HepG2 (cell line): ENCODE measurements at regions not wholly inside any gene's neighbourhood (a gene's known extent, or its start where the extent isn't known, plus 50 kb on each side); places are given as distances from the start of the nearest gene placed in this dataset.

Experiments used
- AHR ChIP-seq: IDR thresholded peaks from 2 replicates; pipeline ENCODE4 v1.6.1; 2018; ENCODE audit warnings: missing genetic modification reagents, missing compliant biosample characterization
- CEBPG ChIP-seq: IDR thresholded peaks from 2 replicates; pipeline ENCODE4 v1.6.1; 2016
- FOXA1 ChIP-seq, 2 experiments: fragments of 450-650 bp in 1 of 2; sonication (generic) in 1 of 2; formaldehyde crosslinking in 1 of 2; IDR thresholded peaks; 2 replicates each; pipeline versions ENCODE4 v1.4.0 to v1.6.1; 2016 to 2020; ENCODE audit warnings: missing genetic modification reagents in 1 of 2
- FOXK2 ChIP-seq: fragments of 450-650 bp; IDR thresholded peaks from 2 replicates; pipeline ENCODE4 v1.6.1; 2016
- FOXP4 ChIP-seq: sonication (generic); formaldehyde crosslinking; IDR thresholded peaks from 2 replicates; pipeline ENCODE4 v1.4.0; 2020; ENCODE audit warnings: missing genetic modification reagents
- NFE2L1 ChIP-seq: sonication (generic); formaldehyde crosslinking; IDR thresholded peaks from 2 replicates; pipeline ENCODE4 v1.4.0; 2020; ENCODE audit warnings: missing genetic modification reagents, mild to moderate bottlenecking, borderline replicate concordance
- NFKB2 ChIP-seq: sonication (generic); formaldehyde crosslinking; IDR thresholded peaks from 2 replicates; pipeline ENCODE4 v1.4.0; 2020; ENCODE audit warnings: missing genetic modification reagents, borderline replicate concordance
- POGZ ChIP-seq: sonication (generic); formaldehyde crosslinking; IDR thresholded peaks from 2 replicates; pipeline ENCODE4 v1.4.0; 2020; ENCODE audit warnings: mild to moderate bottlenecking, missing genetic modification reagents
- PPARG ChIP-seq: conservative IDR thresholded peaks from 2 replicates; pipeline ENCODE4 v1.6.1; 2016; ENCODE audit warnings: missing biosample characterization, missing genetic modification reagents
- SP5 ChIP-seq: IDR thresholded peaks from 2 replicates; pipeline ENCODE4 v1.6.1; 2016; ENCODE audit warnings: low read depth, borderline replicate concordance
- ZC3H4 ChIP-seq: sonication (generic); formaldehyde crosslinking; IDR thresholded peaks from 2 replicates; pipeline ENCODE4 v1.4.0; 2020; ENCODE audit warnings: missing genetic modification reagents, borderline replicate concordance
- ZFP36 ChIP-seq: fragments of 150-350 bp; IDR thresholded peaks from 2 replicates; pipeline ENCODE4 v1.6.1; 2018; ENCODE audit warnings: borderline replicate concordance, low read length, low read depth; ENCODE audit not compliant: partially characterized antibody
- ZFP82 ChIP-seq: sonication (generic); formaldehyde crosslinking; IDR thresholded peaks from 2 replicates; pipeline ENCODE4 v1.5.1; 2020; ENCODE audit warnings: mild to moderate bottlenecking, missing genetic modification reagents, borderline replicate concordance
- ZNF124 ChIP-seq: sonication (generic); formaldehyde crosslinking; IDR thresholded peaks from 2 replicates; pipeline ENCODE4 v1.4.0; 2020; ENCODE audit warnings: missing genetic modification reagents
- ZNF354B ChIP-seq: sonication (generic); formaldehyde crosslinking; IDR thresholded peaks from 2 replicates; pipeline ENCODE4 v1.8.0; 2022; ENCODE audit warnings: mild to moderate bottlenecking, missing genetic modification reagents
- ZNF564 ChIP-seq: sonication (generic); formaldehyde crosslinking; IDR thresholded peaks from 2 replicates; pipeline ENCODE4 v1.8.1; 2023; ENCODE audit warnings: mild to moderate bottlenecking, missing genetic modification reagents
- TF ChIP-seq, protein P1 (sequence below): sonication (generic); formaldehyde crosslinking; IDR thresholded peaks from 2 replicates; pipeline ENCODE4 v1.5.0; 2020; ENCODE audit warnings: mild to moderate bottlenecking, missing genetic modification reagents, borderline replicate concordance

GRCh38 chr12:76621582-76622024 is 62.0 kb upstream of the OSBPL8 start (continued):
- TF ChIP-seq, protein P1, sequence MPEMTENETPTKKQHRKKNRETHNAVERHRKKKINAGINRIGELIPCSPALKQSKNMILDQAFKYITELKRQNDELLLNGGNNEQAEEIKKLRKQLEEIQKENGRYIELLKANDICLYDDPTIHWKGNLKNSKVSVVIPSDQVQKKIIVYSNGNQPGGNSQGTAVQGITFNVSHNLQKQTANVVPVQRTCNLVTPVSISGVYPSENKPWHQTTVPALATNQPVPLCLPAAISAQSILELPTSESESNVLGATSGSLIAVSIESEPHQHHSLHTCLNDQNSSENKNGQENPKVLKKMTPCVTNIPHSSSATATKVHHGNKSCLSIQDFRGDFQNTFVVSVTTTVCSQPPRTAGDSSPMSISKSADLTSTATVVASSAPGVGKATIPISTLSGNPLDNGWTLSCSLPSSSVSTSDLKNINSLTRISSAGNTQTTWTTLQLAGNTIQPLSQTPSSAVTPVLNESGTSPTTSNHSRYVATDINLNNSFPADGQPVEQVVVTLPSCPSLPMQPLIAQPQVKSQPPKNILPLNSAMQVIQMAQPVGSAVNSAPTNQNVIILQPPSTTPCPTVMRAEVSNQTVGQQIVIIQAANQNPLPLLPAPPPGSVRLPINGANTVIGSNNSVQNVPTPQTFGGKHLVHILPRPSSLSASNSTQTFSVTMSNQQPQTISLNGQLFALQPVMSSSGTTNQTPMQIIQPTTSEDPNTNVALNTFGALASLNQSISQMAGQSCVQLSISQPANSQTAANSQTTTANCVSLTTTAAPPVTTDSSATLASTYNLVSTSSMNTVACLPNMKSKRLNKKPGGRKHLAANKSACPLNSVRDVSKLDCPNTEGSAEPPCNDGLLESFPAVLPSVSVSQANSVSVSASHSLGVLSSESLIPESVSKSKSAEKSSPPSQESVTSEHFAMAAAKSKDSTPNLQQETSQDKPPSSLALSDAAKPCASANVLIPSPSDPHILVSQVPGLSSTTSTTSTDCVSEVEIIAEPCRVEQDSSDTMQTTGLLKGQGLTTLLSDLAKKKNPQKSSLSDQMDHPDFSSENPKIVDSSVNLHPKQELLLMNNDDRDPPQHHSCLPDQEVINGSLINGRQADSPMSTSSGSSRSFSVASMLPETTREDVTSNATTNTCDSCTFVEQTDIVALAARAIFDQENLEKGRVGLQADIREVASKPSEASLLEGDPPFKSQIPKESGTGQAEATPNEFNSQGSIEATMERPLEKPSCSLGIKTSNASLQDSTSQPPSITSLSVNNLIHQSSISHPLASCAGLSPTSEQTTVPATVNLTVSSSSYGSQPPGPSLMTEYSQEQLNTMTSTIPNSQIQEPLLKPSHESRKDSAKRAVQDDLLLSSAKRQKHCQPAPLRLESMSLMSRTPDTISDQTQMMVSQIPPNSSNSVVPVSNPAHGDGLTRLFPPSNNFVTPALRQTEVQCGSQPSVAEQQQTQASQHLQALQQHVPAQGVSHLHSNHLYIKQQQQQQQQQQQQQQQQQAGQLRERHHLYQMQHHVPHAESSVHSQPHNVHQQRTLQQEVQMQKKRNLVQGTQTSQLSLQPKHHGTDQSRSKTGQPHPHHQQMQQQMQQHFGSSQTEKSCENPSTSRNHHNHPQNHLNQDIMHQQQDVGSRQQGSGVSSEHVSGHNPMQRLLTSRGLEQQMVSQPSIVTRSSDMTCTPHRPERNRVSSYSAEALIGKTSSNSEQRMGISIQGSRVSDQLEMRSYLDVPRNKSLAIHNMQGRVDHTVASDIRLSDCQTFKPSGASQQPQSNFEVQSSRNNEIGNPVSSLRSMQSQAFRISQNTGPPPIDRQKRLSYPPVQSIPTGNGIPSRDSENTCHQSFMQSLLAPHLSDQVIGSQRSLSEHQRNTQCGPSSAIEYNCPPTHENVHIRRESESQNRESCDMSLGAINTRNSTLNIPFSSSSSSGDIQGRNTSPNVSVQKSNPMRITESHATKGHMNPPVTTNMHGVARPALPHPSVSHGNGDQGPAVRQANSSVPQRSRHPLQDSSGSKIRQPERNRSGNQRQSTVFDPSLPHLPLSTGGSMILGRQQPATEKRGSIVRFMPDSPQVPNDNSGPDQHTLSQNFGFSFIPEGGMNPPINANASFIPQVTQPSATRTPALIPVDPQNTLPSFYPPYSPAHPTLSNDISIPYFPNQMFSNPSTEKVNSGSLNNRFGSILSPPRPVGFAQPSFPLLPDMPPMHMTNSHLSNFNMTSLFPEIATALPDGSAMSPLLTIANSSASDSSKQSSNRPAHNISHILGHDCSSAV (CRISPR knock-in tag) = no peak
- TF ChIP-seq ZNF564 = no peak
- no peak for TF ChIP-seq ZFP36
- TF ChIP-seq FOXK2 = peak; percentile 81
- no peak for TF ChIP-seq NFE2L1 (CRISPR knock-in tag)
- TF ChIP-seq PPARG = peak; percentile 100
- no peak for TF ChIP-seq ZFP82 (CRISPR knock-in tag)
- TF ChIP-seq CEBPG (CRISPR knock-in tag) = no peak; the same call in 1 of the 2 replicates
- TF ChIP-seq ZC3H4 = no peak
- peak; percentile 63; the same call in 1 of the 2 replicates for TF ChIP-seq ZNF124 (CRISPR knock-in tag)
- peak; percentile 61; the same call in 1 of the 2 replicates for TF ChIP-seq FOXA1 (IDR thresholded peaks at IDR 0.05)
- peak; percentile 94 for TF ChIP-seq FOXA1 (CRISPR knock-in tag; IDR thresholded peaks at IDR 0.05)
- TF ChIP-seq NFKB2 (CRISPR knock-in tag) = no peak
- TF ChIP-seq POGZ (CRISPR knock-in tag) = peak; percentile 71; the same call in 1 of the 2 replicates
- no peak for TF ChIP-seq ZNF354B (CRISPR knock-in tag)
- peak; percentile 89 for TF ChIP-seq FOXP4 (CRISPR knock-in tag)
- no peak for TF ChIP-seq AHR (CRISPR knock-in tag)
- 0 out of 2 replicates have a peak, but pooled peaks have one; percentile 29 for TF ChIP-seq SP5 (CRISPR knock-in tag)
